Prostate gland (tissue), 2 donors: ENCODE measurements at regions not wholly inside any gene's neighbourhood (a gene's known extent, or its start where the extent isn't known, plus 50 kb on each side); places are given as distances from the start of the nearest gene placed in this dataset.

Experiments
- DNase-seq: peaks from one replicate; pipeline ENCODE4 v3.0.0-alpha.2; 2019; ENCODE audit warnings: low spot score
- H3K27ac ChIP-seq, 2 donors: fragments of 200-600 bp; sonication (generic); 2 replicates each; pipeline ENCODE4 v1.5.1; 2017 to 2019
- H3K27me3 ChIP-seq: fragments of 200-600 bp; sonication (generic); replicated peaks from 2 replicates; pipeline ENCODE4 v1.5.1; 2019; ENCODE audit not compliant: insufficient read depth
- H3K36me3 ChIP-seq, 2 donors: fragments of 200-600 bp; sonication (generic); 1 replicate in 1 of 2; 2 replicates in 1 of 2; pipeline versions ENCODE4 v1.5.1 to v1.8.1; 2017 to 2019
- H3K4me1 ChIP-seq: fragments of 200-600 bp; sonication (generic); replicated peaks from 2 replicates; pipeline ENCODE4 v1.5.1; 2019
- H3K4me3 ChIP-seq, 2 donors: fragments of 200-600 bp; sonication (generic); 2 replicates each; pipeline ENCODE4 v1.5.1; 2017 to 2019
- H3K9me3 ChIP-seq: fragments of 200-600 bp; sonication (generic); 2 replicates; pipeline ENCODE4 v1.5.1; 2017
- POLR2A ChIP-seq: fragments of 450-650 bp; IDR thresholded peaks from one replicate; pipeline ENCODE4 v1.6.1; 2016; ENCODE audit warnings: antibody characterized with exemption, mild to moderate bottlenecking
- POLR2AphosphoS5 ChIP-seq: sonication (generic); formaldehyde crosslinking; IDR thresholded peaks from one replicate; pipeline ENCODE4 v1.6.1; 2017; ENCODE audit warnings: antibody characterized with exemption
- WGBS: methylation state at CpG from one replicate; pipeline ENCODE4 v1.1.5; 2018; 5-methylcytosine and 5-hydroxymethylcytosine counted together
- intact Hi-C: fragments of 100-400 bp; cut with DNase I; formaldehyde crosslinking; loops from one replicate; pipeline ENCODE4 v1.14.2; 2022
- TF ChIP-seq, protein P1 (sequence below), 4 experiments: fragments of 200-600 bp in 2 of 4; fragments of 450-650 bp in 2 of 4; sonication (generic) in 2 of 4; IDR thresholded peaks; 1 replicate in 3 of 4; 2 replicates in 1 of 4; pipeline ENCODE4 v1.5.1; 2016 to 2019; ENCODE audit warnings: antibody characterized with exemption in 4 of 4, mild to moderate bottlenecking in 2 of 4, moderate library complexity in 2 of 4

DNA sequence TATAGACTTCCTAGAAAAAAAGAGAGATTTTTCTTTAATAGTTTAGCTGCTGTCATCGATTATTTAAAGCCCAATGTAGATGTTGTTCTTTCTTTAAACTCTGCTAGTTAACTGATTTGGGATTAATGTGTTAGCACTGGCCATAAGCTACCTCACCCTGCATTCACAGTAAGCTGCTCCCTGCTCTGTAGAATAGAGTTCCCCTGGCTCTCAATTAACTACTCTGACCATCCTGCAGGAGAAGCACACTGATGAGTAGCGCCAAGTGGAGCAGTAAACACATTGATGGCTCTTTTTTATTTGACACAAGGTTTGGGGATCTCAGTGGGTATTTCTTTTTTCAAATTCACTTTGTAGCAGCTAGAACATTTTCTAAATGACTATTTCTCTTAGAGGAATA, 807.9 kb upstream of the ZNF608 start:
- TF ChIP-seq, protein P1, sequence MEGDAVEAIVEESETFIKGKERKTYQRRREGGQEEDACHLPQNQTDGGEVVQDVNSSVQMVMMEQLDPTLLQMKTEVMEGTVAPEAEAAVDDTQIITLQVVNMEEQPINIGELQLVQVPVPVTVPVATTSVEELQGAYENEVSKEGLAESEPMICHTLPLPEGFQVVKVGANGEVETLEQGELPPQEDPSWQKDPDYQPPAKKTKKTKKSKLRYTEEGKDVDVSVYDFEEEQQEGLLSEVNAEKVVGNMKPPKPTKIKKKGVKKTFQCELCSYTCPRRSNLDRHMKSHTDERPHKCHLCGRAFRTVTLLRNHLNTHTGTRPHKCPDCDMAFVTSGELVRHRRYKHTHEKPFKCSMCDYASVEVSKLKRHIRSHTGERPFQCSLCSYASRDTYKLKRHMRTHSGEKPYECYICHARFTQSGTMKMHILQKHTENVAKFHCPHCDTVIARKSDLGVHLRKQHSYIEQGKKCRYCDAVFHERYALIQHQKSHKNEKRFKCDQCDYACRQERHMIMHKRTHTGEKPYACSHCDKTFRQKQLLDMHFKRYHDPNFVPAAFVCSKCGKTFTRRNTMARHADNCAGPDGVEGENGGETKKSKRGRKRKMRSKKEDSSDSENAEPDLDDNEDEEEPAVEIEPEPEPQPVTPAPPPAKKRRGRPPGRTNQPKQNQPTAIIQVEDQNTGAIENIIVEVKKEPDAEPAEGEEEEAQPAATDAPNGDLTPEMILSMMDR (IDR thresholded peaks at IDR 0.05) = no peak
- TF ChIP-seq POLR2A = no peak
- no peak for TF ChIP-seq POLR2AphosphoS5
- no peaks in the 10 kb centered on the region for H3K9me3 ChIP-seq
- H3K27ac ChIP-seq = no peak overlapping the region
- no peak overlapping the region for H3K4me3 ChIP-seq
- intact Hi-C loops = no loop called here
- no peaks in the 10 kb centered on the region for H3K27me3 ChIP-seq
- WGBS = 93% methylated on average over 2 of the region's 2 CpGs
- no peaks in the 10 kb centered on the region for H3K36me3 ChIP-seq
- peaks cover 4% of the 10 kb centered on the region for H3K4me1 ChIP-seq
- DNase-seq = no peak

- no peak overlapping the region for H3K4me3 ChIP-seq
- WGBS = 90% methylated on average over 4 of the region's 4 CpGs
- H3K4me1 ChIP-seq = no peaks in the 10 kb centered on the region
- no peaks in the 10 kb centered on the region for H3K36me3 ChIP-seq
- no peaks in the 10 kb centered on the region for H3K27me3 ChIP-seq
- H3K27ac ChIP-seq = no peak overlapping the region
- no peak for DNase-seq
- intact Hi-C loops = no loop called here
- TF ChIP-seq, protein P1 (IDR thresholded peaks at IDR 0.05) = no peak
- TF ChIP-seq POLR2AphosphoS5 (no peak), POLR2A (no peak)
- H3K9me3 ChIP-seq = no peaks in the 10 kb centered on the region
Measured at GRCh38 chr5:125555591-125555990, 809.2 kb upstream of the ZNF608 start.

DNA sequence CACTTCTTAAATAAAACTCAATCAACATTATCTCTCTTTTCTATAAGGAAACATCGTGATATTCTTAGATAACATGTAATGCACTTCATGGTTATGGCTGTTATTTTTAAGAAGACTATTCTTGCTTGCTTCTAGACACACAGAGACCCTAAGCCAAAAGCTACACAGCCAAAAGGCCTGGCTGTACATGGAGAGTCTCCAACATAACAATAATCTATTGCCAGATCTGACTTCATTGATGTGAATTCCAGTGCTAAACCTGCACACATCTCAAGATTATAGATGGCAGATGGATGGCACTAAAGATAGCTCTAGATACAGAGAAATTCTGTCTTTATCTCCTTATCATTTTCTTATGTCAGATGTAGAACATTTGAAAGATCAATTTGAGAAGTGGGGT, 811.6 kb upstream of the ZNF608 start:
- Histone ChIP-seq H3K36me3 (no peaks in the 10 kb centered on the region), H3K27ac (no peak overlapping the region), H3K4me3 (no peak overlapping the region), H3K9me3 (no peaks in the 10 kb centered on the region), H3K27me3 (no peaks in the 10 kb centered on the region), H3K4me1 (no peaks in the 10 kb centered on the region)
- DNase-seq = no peak
- 89% methylated on average over 1 of the region's 1 CpG for WGBS
- intact Hi-C loops = no loop called here
- no peak for TF ChIP-seq POLR2A
- TF ChIP-seq, protein P1 (IDR thresholded peaks at IDR 0.05) = no peak
- TF ChIP-seq POLR2AphosphoS5 = no peak

- no peaks in the 10 kb centered on the region for H3K9me3 ChIP-seq
- no peaks in the 10 kb centered on the region for H3K36me3 ChIP-seq
- TF ChIP-seq, protein P1 (IDR thresholded peaks at IDR 0.05) = no peak
- TF ChIP-seq POLR2AphosphoS5 (no peak), POLR2A (no peak)
- no peak overlapping the region for H3K27ac ChIP-seq
- intact Hi-C loops = no loop called here
- no peaks in the 10 kb centered on the region for H3K27me3 ChIP-seq
- no peaks in the 10 kb centered on the region for H3K4me1 ChIP-seq
- no peak for DNase-seq
- no peak overlapping the region for H3K4me3 ChIP-seq
- 58% methylated on average over 3 of the region's 3 CpGs for WGBS
Measured at GRCh38 chr5:125558466-125558865, 812.0 kb upstream of the ZNF608 start.

GRCh38 chr5:125559296-125559695, 812.9 kb upstream of the ZNF608 start:
- no peak for DNase-seq

More at GRCh38 chr5:125559296-125559695, 812.9 kb upstream of the ZNF608 start:
- WGBS = 57% methylated on average over 2 of the region's 2 CpGs
- TF ChIP-seq POLR2A (no peak), POLR2AphosphoS5 (no peak)
- TF ChIP-seq, protein P1 (IDR thresholded peaks at IDR 0.05) = no peak
- intact Hi-C loops = no loop called here
- Histone ChIP-seq H3K4me3 (no peak overlapping the region), H3K36me3 (no peaks in the 10 kb centered on the region), H3K4me1 (no peaks in the 10 kb centered on the region), H3K9me3 (no peaks in the 10 kb centered on the region), H3K27ac (no peak overlapping the region), H3K27me3 (no peaks in the 10 kb centered on the region)
